ENCODE measurements at regions not wholly inside any gene's neighbourhood (a gene's known extent, or its start where the extent isn't known, plus 50 kb on each side); places are given as distances from the start of the nearest gene placed in this dataset.

- Histone ChIP-seq H3K27ac (ENCODE audit: low read length) (no peak overlapping the region), H3K9ac (ENCODE audit: low read length in 2 of 2) (no peak overlapping the region), H3K4me1 (ENCODE audit: control insufficient read depth, insufficient read depth, low read length) (no peaks in the 10 kb centered on the region), H3K36me3 (ENCODE audit: control insufficient read depth in 2 of 2, insufficient read depth in 2 of 2, low read length in 2 of 2) (no peaks in the 10 kb centered on the region), H3K4me3 (ENCODE audit: low read length in 2 of 2) (no peak overlapping the region), H3K9me3 (ENCODE audit: control insufficient read depth in 2 of 2, low read length in 2 of 2) (no peaks in the 10 kb centered on the region), H3K27me3 (ENCODE audit: control insufficient read depth in 1 of 2, insufficient read depth in 2 of 2, low read length in 2 of 2) (no peaks in the 10 kb centered on the region)
Observed at GRCh38 chr21:26761174-26761915, 83.9 kb downstream of the ADAMTS1 start.

DNA sequence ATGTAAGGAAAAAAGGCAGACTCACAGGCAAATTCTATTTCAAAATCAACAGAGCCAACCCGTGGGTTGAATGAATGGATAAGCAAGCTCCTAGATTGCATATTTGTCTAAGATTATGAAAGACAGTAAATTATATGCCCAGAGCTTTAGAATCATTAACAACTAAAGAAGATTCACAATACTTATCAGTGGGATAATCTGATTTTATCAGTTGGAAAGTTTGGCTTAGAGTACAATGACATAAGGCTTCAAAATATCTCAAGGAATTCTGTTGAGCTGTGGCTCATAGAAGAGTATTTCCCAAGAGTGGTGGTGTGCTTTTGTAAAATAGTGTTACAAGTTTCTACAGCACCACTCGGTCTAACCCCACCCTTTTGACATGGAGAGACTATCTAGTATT, 85.5 kb downstream of the ADAMTS1 start:
- Histone ChIP-seq H3K36me3 (ENCODE audit: control insufficient read depth in 2 of 2, insufficient read depth in 2 of 2, low read length in 2 of 2) (no peaks in the 10 kb centered on the region), H3K27ac (ENCODE audit: low read length) (no peak overlapping the region), H3K4me3 (ENCODE audit: low read length in 2 of 2) (no peak overlapping the region), H3K9me3 (ENCODE audit: control insufficient read depth in 2 of 2, low read length in 2 of 2) (no peaks in the 10 kb centered on the region), H3K9ac (ENCODE audit: low read length in 2 of 2) (no peak overlapping the region), H3K4me1 (ENCODE audit: control insufficient read depth, insufficient read depth, low read length) (no peaks in the 10 kb centered on the region), H3K27me3 (ENCODE audit: control insufficient read depth in 1 of 2, insufficient read depth in 2 of 2, low read length in 2 of 2) (no peaks in the 10 kb centered on the region)

DNA sequence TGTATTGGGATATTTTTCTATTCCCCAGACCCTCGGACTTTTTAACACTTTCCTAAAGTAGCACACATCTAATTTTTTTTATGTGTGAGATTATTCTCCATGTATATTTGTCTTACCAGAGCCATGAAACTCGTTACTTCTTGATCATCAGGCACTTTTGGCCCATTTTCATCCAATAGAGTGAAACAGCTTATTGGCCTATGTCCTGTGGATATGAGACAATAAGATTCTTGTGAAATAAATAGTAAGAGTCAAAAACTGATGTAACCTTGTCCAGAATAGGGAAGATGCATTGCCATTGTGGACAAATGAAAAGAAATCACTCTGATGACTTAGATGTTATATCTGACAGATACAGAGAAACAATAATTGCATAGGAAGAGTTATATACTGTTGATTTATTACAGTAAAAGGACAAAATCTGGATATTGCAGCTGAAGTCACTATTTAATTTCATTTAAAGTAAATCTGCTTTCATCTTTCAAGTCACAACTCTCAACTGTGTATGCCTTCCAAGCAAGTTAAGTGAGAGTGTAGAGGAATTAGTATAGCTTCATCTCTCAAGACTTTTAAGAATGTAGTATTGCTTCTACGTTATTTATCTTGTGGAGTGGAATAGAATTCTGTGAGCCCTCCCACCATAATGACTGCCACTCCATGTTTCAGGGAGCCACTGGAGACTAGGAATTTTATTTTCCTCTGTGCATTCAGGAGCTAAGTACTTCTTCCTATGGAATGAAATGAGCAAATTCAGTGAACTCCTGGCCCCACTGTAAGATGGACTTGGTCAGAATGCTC, 86.9 kb downstream of the ADAMTS1 start:
- Histone ChIP-seq H3K27me3 (ENCODE audit: control insufficient read depth in 1 of 2, insufficient read depth in 2 of 2, low read length in 2 of 2) (no peaks in the 10 kb centered on the region), H3K4me1 (ENCODE audit: control insufficient read depth, insufficient read depth, low read length) (no peaks in the 10 kb centered on the region), H3K9ac (ENCODE audit: low read length in 2 of 2) (no peak overlapping the region), H3K36me3 (ENCODE audit: control insufficient read depth in 2 of 2, insufficient read depth in 2 of 2, low read length in 2 of 2) (no peaks in the 10 kb centered on the region), H3K4me3 (ENCODE audit: low read length in 2 of 2) (no peak overlapping the region), H3K27ac (ENCODE audit: low read length) (no peak overlapping the region), H3K9me3 (ENCODE audit: control insufficient read depth in 2 of 2, low read length in 2 of 2) (no peaks in the 10 kb centered on the region)

- H3K36me3 ChIP-seq (ENCODE audit: control insufficient read depth in 2 of 2, insufficient read depth in 2 of 2, low read length in 2 of 2), result no peaks in the 10 kb centered on the region
- H3K4me1 ChIP-seq (ENCODE audit: control insufficient read depth, insufficient read depth, low read length), result no peaks in the 10 kb centered on the region
- no peaks in the 10 kb centered on the region for H3K27me3 ChIP-seq (ENCODE audit: control insufficient read depth in 1 of 2, insufficient read depth in 2 of 2, low read length in 2 of 2)
- H3K9ac ChIP-seq (ENCODE audit: low read length in 2 of 2), result no peak overlapping the region
- H3K4me3 ChIP-seq (ENCODE audit: low read length in 2 of 2), result no peak overlapping the region
- H3K9me3 ChIP-seq (ENCODE audit: control insufficient read depth in 2 of 2, low read length in 2 of 2), result no peaks in the 10 kb centered on the region
- H3K27ac ChIP-seq (ENCODE audit: low read length), result no peak overlapping the region
Observed at GRCh38 chr21:26756491-26757159, 88.6 kb downstream of the ADAMTS1 start.

- no peak overlapping the region for H3K9ac ChIP-seq (ENCODE audit: low read length in 2 of 2)
- H3K36me3 ChIP-seq (ENCODE audit: control insufficient read depth in 2 of 2, insufficient read depth in 2 of 2, low read length in 2 of 2), result no peaks in the 10 kb centered on the region
- no peak overlapping the region for H3K4me3 ChIP-seq (ENCODE audit: low read length in 2 of 2)
- H3K9me3 ChIP-seq (ENCODE audit: control insufficient read depth in 2 of 2, low read length in 2 of 2), result no peaks in the 10 kb centered on the region
- no peaks in the 10 kb centered on the region for H3K27me3 ChIP-seq (ENCODE audit: control insufficient read depth in 1 of 2, insufficient read depth in 2 of 2, low read length in 2 of 2)
- H3K27ac ChIP-seq (ENCODE audit: low read length), result no peak overlapping the region
- H3K4me1 ChIP-seq (ENCODE audit: control insufficient read depth, insufficient read depth, low read length), result no peaks in the 10 kb centered on the region
Observed at GRCh38 chr21:26754853-26755252, 90.4 kb downstream of the ADAMTS1 start.

DNA sequence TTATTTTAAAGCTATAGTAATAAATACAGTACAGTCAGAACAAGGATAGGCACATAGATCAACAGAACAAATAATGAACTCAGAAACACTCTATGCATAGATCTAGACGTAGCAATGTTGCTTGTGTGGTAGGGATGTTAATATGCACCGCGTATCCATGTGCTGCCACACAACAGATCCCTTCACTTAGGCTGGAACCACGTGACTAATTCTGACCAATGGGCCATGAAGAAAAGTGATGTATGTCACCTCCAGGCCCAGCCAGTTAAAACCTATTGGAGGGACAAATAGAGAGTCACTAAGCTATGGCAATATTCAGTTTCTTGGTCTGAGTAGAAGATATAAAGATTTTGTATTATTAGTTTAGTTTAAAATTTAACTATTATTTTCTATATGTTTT, 91.4 kb downstream of the ADAMTS1 start:
- no peaks in the 10 kb centered on the region for H3K36me3 ChIP-seq (ENCODE audit: control insufficient read depth in 2 of 2, insufficient read depth in 2 of 2, low read length in 2 of 2)
- H3K27me3 ChIP-seq (ENCODE audit: control insufficient read depth in 1 of 2, insufficient read depth in 2 of 2, low read length in 2 of 2), result no peaks in the 10 kb centered on the region
- no peaks in the 10 kb centered on the region for H3K9me3 ChIP-seq (ENCODE audit: control insufficient read depth in 2 of 2, low read length in 2 of 2)
- no peak overlapping the region for H3K4me3 ChIP-seq (ENCODE audit: low read length in 2 of 2)
- H3K9ac ChIP-seq (ENCODE audit: low read length in 2 of 2), result no peak overlapping the region
- H3K27ac ChIP-seq (ENCODE audit: low read length), result no peak overlapping the region
- no peaks in the 10 kb centered on the region for H3K4me1 ChIP-seq (ENCODE audit: control insufficient read depth, insufficient read depth, low read length)

DNA sequence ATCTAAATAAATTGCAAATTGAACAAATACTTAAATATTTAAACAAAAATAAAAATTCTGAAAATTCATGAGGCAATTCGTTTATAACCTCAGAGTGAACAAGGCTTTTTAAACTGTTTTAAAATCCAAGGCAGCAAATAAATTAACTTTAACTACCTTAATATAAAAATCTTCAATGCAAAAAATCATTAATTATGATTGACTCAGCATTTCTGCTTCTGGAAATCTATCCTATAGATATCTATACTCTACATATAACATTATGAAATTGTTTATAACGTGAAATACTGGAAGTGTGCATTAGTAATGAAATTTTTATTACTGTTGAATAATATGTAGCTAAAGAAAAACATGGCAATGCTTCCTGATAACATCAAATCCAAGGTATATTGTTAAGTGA, 92.4 kb downstream of the ADAMTS1 start:
- H3K36me3 ChIP-seq (ENCODE audit: control insufficient read depth in 2 of 2, insufficient read depth in 2 of 2, low read length in 2 of 2), result no peaks in the 10 kb centered on the region
- H3K27ac ChIP-seq (ENCODE audit: low read length), result no peak overlapping the region
- H3K27me3 ChIP-seq (ENCODE audit: control insufficient read depth in 1 of 2, insufficient read depth in 2 of 2, low read length in 2 of 2), result no peaks in the 10 kb centered on the region
- no peak overlapping the region for H3K4me3 ChIP-seq (ENCODE audit: low read length in 2 of 2)
- no peaks in the 10 kb centered on the region for H3K9me3 ChIP-seq (ENCODE audit: control insufficient read depth in 2 of 2, low read length in 2 of 2)
- no peaks in the 10 kb centered on the region for H3K4me1 ChIP-seq (ENCODE audit: control insufficient read depth, insufficient read depth, low read length)
- H3K9ac ChIP-seq (ENCODE audit: low read length in 2 of 2), result no peak overlapping the region

DNA sequence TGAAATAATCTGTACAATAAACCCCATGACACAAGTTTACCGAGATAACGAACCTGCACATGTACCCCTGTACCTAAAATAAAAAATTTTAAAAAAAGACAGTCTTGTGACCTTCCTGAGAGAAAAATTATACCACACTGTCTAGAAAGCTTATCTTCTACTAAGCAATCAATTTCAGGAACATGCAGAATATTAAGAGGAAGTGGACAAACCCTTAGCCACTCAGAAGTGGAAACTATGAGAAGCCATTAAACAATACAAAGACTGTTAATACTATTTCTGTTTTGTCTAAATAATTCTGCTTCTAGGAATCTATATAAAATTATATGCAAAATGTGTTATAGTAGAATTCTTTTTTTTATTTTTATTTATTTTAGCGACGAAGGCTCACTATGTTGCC, 93.9 kb downstream of the ADAMTS1 start:
- H3K4me3 ChIP-seq (ENCODE audit: low read length in 2 of 2), result no peak overlapping the region
- no peak overlapping the region for H3K27ac ChIP-seq (ENCODE audit: low read length)
- H3K27me3 ChIP-seq (ENCODE audit: control insufficient read depth in 1 of 2, insufficient read depth in 2 of 2, low read length in 2 of 2), result no peaks in the 10 kb centered on the region
- no peak overlapping the region for H3K9ac ChIP-seq (ENCODE audit: low read length in 2 of 2)
- H3K9me3 ChIP-seq (ENCODE audit: control insufficient read depth in 2 of 2, low read length in 2 of 2), result no peaks in the 10 kb centered on the region
- H3K4me1 ChIP-seq (ENCODE audit: control insufficient read depth, insufficient read depth, low read length), result no peaks in the 10 kb centered on the region
- no peaks in the 10 kb centered on the region for H3K36me3 ChIP-seq (ENCODE audit: control insufficient read depth in 2 of 2, insufficient read depth in 2 of 2, low read length in 2 of 2)

- Histone ChIP-seq H3K36me3 (ENCODE audit: control insufficient read depth in 2 of 2, insufficient read depth in 2 of 2, low read length in 2 of 2) (no peaks in the 10 kb centered on the region), H3K4me1 (ENCODE audit: control insufficient read depth, insufficient read depth, low read length) (no peaks in the 10 kb centered on the region), H3K27ac (ENCODE audit: low read length) (no peak overlapping the region), H3K9ac (ENCODE audit: low read length in 2 of 2) (no peak overlapping the region), H3K4me3 (ENCODE audit: low read length in 2 of 2) (no peak overlapping the region), H3K27me3 (ENCODE audit: control insufficient read depth in 1 of 2, insufficient read depth in 2 of 2, low read length in 2 of 2) (no peaks in the 10 kb centered on the region), H3K9me3 (ENCODE audit: control insufficient read depth in 2 of 2, low read length in 2 of 2) (no peaks in the 10 kb centered on the region)
Observed at GRCh38 chr21:26748066-26748465, 97.1 kb downstream of the ADAMTS1 start.

- Histone ChIP-seq H3K4me3 (ENCODE audit: low read length in 2 of 2) (no peak overlapping the region), H3K9ac (ENCODE audit: low read length in 2 of 2) (no peak overlapping the region), H3K9me3 (ENCODE audit: control insufficient read depth in 2 of 2, low read length in 2 of 2) (no peaks in the 10 kb centered on the region), H3K4me1 (ENCODE audit: control insufficient read depth, insufficient read depth, low read length) (no peaks in the 10 kb centered on the region), H3K27me3 (ENCODE audit: control insufficient read depth in 1 of 2, insufficient read depth in 2 of 2, low read length in 2 of 2) (no peaks in the 10 kb centered on the region), H3K36me3 (ENCODE audit: control insufficient read depth in 2 of 2, insufficient read depth in 2 of 2, low read length in 2 of 2) (no peaks in the 10 kb centered on the region), H3K27ac (ENCODE audit: low read length) (no peak overlapping the region)
Observed at GRCh38 chr21:26747216-26747615, 98.0 kb downstream of the ADAMTS1 start.
